ENCODE measurements at regions not wholly inside any gene's neighbourhood (a gene's known extent, or its start where the extent isn't known, plus 50 kb on each side); places are given as distances from the start of the nearest gene placed in this dataset.

- ChIA-PET POLR2A (no interaction called here), CTCF (no interaction called here)
- FAIRE-seq, result no peak
- H3K4me3 ChIP-seq, result no peak overlapping the region
- TF ChIP-seq ATOH8 (CRISPR knock-in tag; IDR thresholded peaks at IDR 0.05; ENCODE audit: low read depth) (no peak), NFE2L2 (conservative IDR thresholded peaks at IDR 0.05; ENCODE audit: low read length) (no peak), CBX2 (IDR thresholded peaks at IDR 0.05; ENCODE audit: borderline replicate concordance, low read depth) (no peak), MAFK (IDR thresholded peaks at IDR 0.05; ENCODE audit: partially characterized antibody) (no peak), POLR2A (IDR thresholded peaks at IDR 0.05; ENCODE audit: low read length) (no peak), BCL3 (IDR thresholded peaks at IDR 0.05) (no peak), SREBF2 (IDR thresholded peaks at IDR 0.05) (no peak), ZFP36 (IDR thresholded peaks at IDR 0.05; ENCODE audit: borderline replicate concordance, partially characterized antibody) (no peak), NR3C1 (IDR thresholded peaks at IDR 0.05) (no peak), NPAS2 (CRISPR knock-in tag; IDR thresholded peaks at IDR 0.05; ENCODE audit: borderline replicate concordance) (no peak)
- H3K4me1 ChIP-seq, result peaks cover 14% of the 10 kb centered on the region
- no peak for ATAC-seq
- WGBS (ENCODE audit: missing lambda C conversion rate), result 88% methylated on average over 4 of the region's 4 CpGs
- H3K4me2 ChIP-seq, result no peak overlapping the region
- no peak overlapping the region for H3K27ac ChIP-seq
- H3K9me3 ChIP-seq, result no peaks in the 10 kb centered on the region
- no peak for DNase-seq (ENCODE audit: low read depth in 1 of 2, low spot score in 1 of 2)
Measured at GRCh38 chr18:23388357-23388756, 64.7 kb upstream of the RIOK3 start.

GRCh38 chr18:23391156-23391555 lies 61.9 kb upstream of the RIOK3 start:
- Histone ChIP-seq H3K27ac (no peak overlapping the region), H3K9me3 (no peaks in the 10 kb centered on the region), H3K4me1 (peaks cover 6% of the 10 kb centered on the region; the same call in 2 of the 3 replicates), H3K4me2 (no peak overlapping the region), H3K4me3 (no peak overlapping the region)
- ATAC-seq, result no peak
- no peak for DNase-seq (ENCODE audit: low read depth in 1 of 2, low spot score in 1 of 2)
- 94% methylated on average over 3 of the region's 3 CpGs for WGBS (ENCODE audit: missing lambda C conversion rate)
- ChIA-PET CTCF (interaction anchor here (0.7 to 1.7 kb wide), 2 partner anchors 10 to 20 kb away, joined by 3 read pairs; no protein-coding TSS in a partner anchor), POLR2A (no interaction called here)
- no peak for FAIRE-seq
- no peak for TF ChIP-seq KDM1A (IDR thresholded peaks at IDR 0.05; ENCODE audit: low read depth)

GRCh38 chr18:23397907-23398306 lies 55.2 kb upstream of the RIOK3 start:
- POLR2A ChIA-PET, result no interaction called here
- ATAC-seq, result no peak
- CTCF ChIA-PET, result interaction anchor here (1.8 to 3.3 kb wide), 3 partner anchors 14 to 366 kb away, joined by 5 to 17 read pairs (median 10); no protein-coding TSS in a partner anchor
- H3K4me3 ChIP-seq, result no peak overlapping the region
- peaks cover 13% of the 10 kb centered on the region for H3K4me1 ChIP-seq
- H3K9me3 ChIP-seq, result no peaks in the 10 kb centered on the region
- no peak overlapping the region for H3K27ac ChIP-seq
- no peak for DNase-seq (ENCODE audit: low read depth in 1 of 2, low spot score in 1 of 2)
- H3K4me2 ChIP-seq, result no peak overlapping the region
- 58% methylated on average over 3 of the region's 3 CpGs for WGBS (ENCODE audit: missing lambda C conversion rate)
- no peak for FAIRE-seq
- no peak for TF ChIP-seq REST (IDR thresholded peaks at IDR 0.05)
- no peak for TF ChIP-seq GATA3 (IDR thresholded peaks at IDR 0.05; ENCODE audit: borderline replicate concordance)
- no peak for TF ChIP-seq SMC3 (IDR thresholded peaks at IDR 0.05)
- TF ChIP-seq PHF8 (IDR thresholded peaks at IDR 0.05; ENCODE audit: borderline replicate concordance, low read depth), result no peak
- no peak for TF ChIP-seq FOXS1 (CRISPR knock-in tag; IDR thresholded peaks at IDR 0.05)
- no peak for TF ChIP-seq CHD2 (IDR thresholded peaks at IDR 0.05; ENCODE audit: low read length, partially characterized antibody)
- TF ChIP-seq MAX (IDR thresholded peaks at IDR 0.05), result no peak
- no peak for TF ChIP-seq ATOH8 (CRISPR knock-in tag; IDR thresholded peaks at IDR 0.05; ENCODE audit: low read depth)
- no peak for TF ChIP-seq POLR2AphosphoS2 (conservative IDR thresholded peaks at IDR 0.05; ENCODE audit: low read length)
- no peak for TF ChIP-seq E2F6 (IDR thresholded peaks at IDR 0.05; ENCODE audit: borderline replicate concordance, low read depth)
- TF ChIP-seq CBX8 (IDR thresholded peaks at IDR 0.05), result no peak
- TF ChIP-seq ZSCAN20 (CRISPR knock-in tag; IDR thresholded peaks at IDR 0.05), result no peak
- TF ChIP-seq HEYL (CRISPR knock-in tag; IDR thresholded peaks at IDR 0.05), result no peak
- TF ChIP-seq NFE2L2 (conservative IDR thresholded peaks at IDR 0.05; ENCODE audit: low read length), result no peak
- no peak for TF ChIP-seq USF2 (IDR thresholded peaks at IDR 0.05)
- no peak for TF ChIP-seq CEBPB (IDR thresholded peaks at IDR 0.05)
- TF ChIP-seq CHD4 (IDR thresholded peaks at IDR 0.05; ENCODE audit: borderline replicate concordance), result no peak
- no peak for TF ChIP-seq HOXB5 (CRISPR knock-in tag; IDR thresholded peaks at IDR 0.05)

Data from A549 (cell line).